ENCODE measurements at regions not wholly inside any gene's neighbourhood (a gene's known extent, or its start where the extent isn't known, plus 50 kb on each side); places are given as distances from the start of the nearest gene placed in this dataset.

DNA sequence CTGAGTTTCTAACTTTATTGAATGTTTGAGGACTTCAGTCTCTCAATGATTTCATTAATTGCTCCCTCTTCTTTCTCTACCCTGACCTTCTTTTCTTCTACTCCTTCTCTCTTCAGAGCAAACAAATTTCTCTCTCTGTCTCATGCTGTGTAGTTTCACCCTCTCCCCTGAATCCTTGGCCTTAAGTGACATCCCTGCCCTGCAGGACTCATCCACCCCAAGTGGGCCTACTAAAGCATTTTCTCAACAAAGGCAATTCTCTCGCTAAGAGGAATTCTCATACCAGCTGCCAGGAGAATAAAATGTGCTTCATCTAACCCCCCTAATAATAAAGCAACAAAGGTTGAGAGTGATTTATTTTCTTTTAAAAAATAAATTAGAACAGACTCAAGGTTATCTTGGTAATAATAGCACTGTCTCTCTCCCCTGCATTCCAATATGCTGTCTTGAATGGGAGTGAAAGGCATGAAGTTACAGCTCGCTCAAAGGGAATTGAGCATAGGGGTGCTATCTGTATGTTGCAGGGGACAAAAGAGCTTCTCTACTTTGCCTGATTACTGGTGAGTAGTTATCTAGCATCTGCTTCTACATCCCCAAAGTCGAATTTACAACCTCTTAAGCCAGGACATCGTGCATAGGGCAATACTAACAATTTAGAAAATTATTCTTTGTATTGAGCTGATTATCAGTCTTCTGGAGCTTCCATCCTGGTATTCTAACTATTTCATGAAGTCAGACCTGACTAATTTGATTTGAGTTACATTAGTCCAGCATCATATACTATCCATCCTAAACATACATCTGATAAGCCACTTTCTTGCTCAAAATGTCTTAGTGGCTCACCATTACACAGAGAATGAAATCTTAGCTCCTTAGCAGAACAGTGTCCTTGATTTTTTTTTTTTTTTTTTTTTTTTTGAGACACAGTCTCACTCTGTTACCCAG is 76.9 kb upstream of the DNAJC19 start:
- no peaks in the 10 kb centered on the region for H3K9me3 Mint-ChIP-seq

DNA sequence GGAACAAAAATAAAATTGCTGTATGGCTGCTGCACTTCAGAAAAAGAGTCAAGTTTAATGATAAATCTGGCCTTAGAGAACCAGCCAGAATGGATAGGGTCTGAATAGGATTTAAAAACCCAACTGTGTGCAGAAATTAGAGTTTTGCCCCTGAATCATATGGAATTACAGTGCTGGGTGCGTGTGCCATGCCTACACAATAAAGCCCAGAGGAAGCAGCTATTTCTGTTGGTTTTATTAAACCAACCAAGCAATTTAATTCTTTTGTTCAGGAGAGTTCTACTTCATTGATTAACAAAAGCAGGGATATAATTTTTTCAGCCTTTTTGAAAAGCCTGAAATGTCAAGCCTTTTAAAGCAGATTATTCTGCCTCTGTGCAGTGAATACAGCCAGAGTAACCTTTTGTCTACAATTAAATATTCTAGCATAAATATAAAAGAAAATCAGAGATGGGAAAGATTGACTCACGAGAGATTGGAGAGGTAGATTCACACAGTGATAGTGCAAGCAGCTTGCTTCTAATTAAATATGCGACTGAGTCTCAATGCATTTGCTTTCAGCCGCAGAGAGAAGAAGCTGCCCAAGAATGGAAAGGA is 66.7 kb upstream of the DNAJC19 start:
- peaks cover 5% of the 10 kb centered on the region for H3K27me3 Mint-ChIP-seq
- no peak overlapping the region for H3K4me3 Mint-ChIP-seq
- H3K4me1 Mint-ChIP-seq (ENCODE audit: low read depth): no peaks in the 10 kb centered on the region
- no peak overlapping the region for H3K27ac Mint-ChIP-seq
- H3K36me3 Mint-ChIP-seq (ENCODE audit: low read depth): no peaks in the 10 kb centered on the region
- H3K9me3 Mint-ChIP-seq: no peaks in the 10 kb centered on the region

More for the DNA sequence above, 76.9 kb upstream of the DNAJC19 start:
- no peak overlapping the region for H3K4me3 Mint-ChIP-seq
- no peaks in the 10 kb centered on the region for H3K4me1 Mint-ChIP-seq (ENCODE audit: low read depth)
- H3K36me3 Mint-ChIP-seq (ENCODE audit: low read depth): no peaks in the 10 kb centered on the region
- H3K27ac Mint-ChIP-seq: no peak overlapping the region
- no peaks in the 10 kb centered on the region for H3K27me3 Mint-ChIP-seq

DNA sequence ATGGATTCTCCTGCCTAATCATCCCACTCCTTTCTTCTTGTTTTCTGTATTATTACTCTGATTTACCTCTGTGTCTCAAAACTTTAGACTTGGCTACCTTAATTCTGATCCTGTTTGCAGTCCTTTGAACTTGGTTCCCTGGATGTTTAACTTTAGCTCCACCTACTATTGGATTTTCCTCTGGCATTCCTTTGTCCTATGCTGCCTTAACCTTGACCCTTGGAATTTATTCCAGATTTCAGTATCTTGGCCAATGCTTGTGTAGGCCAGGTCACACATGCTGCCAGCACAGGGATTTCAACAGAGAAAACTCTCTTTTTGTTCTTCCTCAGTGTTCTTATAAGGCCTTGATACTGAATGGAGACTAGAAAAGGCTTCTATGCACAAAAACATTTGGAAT is 65.0 kb upstream of the DNAJC19 start:
- Mint-ChIP-seq H3K27ac (no peak overlapping the region), H3K36me3 (ENCODE audit: low read depth) (no peaks in the 10 kb centered on the region), H3K9me3 (no peaks in the 10 kb centered on the region), H3K4me1 (ENCODE audit: low read depth) (no peaks in the 10 kb centered on the region), H3K4me3 (no peak overlapping the region), H3K27me3 (peaks cover 8% of the 10 kb centered on the region)

DNA sequence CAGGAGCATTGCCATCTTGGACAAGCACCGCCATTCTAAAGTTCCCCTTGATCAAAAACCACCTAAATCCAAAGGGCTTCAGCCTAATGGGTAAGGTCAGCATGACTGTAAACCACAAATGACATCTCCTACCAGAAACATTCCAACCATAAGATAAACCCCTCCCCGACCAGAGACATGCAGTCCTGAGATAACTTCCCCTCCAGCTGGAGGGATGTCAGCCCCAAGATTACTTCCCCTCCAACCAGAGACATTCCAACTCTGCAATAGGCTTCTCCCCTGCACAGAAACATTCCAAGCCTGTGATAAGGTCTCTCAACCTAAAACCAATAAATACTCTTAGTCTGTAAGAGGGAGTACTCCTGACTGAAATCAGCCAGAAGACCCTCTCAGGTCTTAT is 62.7 kb upstream of the DNAJC19 start:
- H3K27me3 Mint-ChIP-seq: peaks cover 8% of the 10 kb centered on the region
- H3K9me3 Mint-ChIP-seq: peaks cover 2% of the 10 kb centered on the region
- H3K4me3 Mint-ChIP-seq: no peak overlapping the region
- H3K36me3 Mint-ChIP-seq (ENCODE audit: low read depth): no peaks in the 10 kb centered on the region
- no peaks in the 10 kb centered on the region for H3K4me1 Mint-ChIP-seq (ENCODE audit: low read depth)
- no peak overlapping the region for H3K27ac Mint-ChIP-seq

DNA sequence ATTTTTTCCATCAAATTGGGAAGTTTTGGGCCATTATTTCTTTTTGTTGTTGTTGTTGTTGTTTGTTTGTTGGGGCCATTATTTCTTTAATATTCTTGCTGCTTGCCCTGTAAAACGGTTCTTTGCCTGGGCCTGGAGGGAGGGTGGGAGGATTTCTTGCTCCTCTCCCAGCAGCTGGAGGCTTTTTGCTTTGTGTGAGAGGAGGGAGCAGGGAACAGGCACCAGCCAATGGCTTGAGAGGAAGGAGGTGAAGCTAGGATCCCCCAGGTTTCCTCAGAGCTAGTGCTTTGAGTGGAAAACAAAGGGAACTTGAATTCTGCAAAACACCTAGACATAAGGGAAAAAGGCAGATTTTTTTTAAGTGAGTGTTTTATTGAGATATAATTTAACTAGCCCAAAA is 61.2 kb upstream of the DNAJC19 start:
- Mint-ChIP-seq H3K27ac (no peak overlapping the region), H3K27me3 (peaks cover 8% of the 10 kb centered on the region)

DNA sequence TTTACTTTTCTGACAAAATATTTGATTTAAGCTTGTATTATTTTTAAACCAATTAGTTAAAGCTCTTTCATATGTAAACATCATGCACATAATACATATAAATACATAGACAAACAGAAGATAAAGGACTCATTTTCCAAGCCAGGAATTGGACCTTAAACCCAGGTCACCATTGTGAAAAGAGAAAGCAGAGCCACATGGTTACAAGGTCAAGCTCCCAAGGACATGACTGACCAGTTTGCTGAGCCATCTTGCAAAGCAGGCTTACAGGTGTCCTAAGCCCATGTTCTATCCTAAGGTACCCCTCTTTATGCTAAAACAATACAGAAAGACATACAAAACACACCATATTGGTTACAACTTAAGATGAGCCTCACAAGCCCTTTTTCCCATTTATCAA is 50.5 kb upstream of the DNAJC19 start:
- H3K4me3 Mint-ChIP-seq: no peak overlapping the region
- H3K36me3 Mint-ChIP-seq (ENCODE audit: low read depth): no peaks in the 10 kb centered on the region
- no peak overlapping the region for H3K27ac Mint-ChIP-seq
- no peaks in the 10 kb centered on the region for H3K4me1 Mint-ChIP-seq (ENCODE audit: low read depth)
- no peaks in the 10 kb centered on the region for H3K27me3 Mint-ChIP-seq
- no peaks in the 10 kb centered on the region for H3K9me3 Mint-ChIP-seq

More for the DNA sequence above, 61.2 kb upstream of the DNAJC19 start:
- no peak overlapping the region for H3K4me3 Mint-ChIP-seq
- no peaks in the 10 kb centered on the region for H3K4me1 Mint-ChIP-seq (ENCODE audit: low read depth)
- H3K36me3 Mint-ChIP-seq (ENCODE audit: low read depth): no peaks in the 10 kb centered on the region
- H3K9me3 Mint-ChIP-seq: peaks cover 4% of the 10 kb centered on the region
